ENCODE measurements at regions not wholly inside any gene's neighbourhood (a gene's known extent, or its start where the extent isn't known, plus 50 kb on each side); places are given as distances from the start of the nearest gene placed in this dataset.

GRCh38 chr4:111652986-111653385, 492.3 kb upstream of the FAM241A start:
- no peak for TF ChIP-seq CTCF (IDR thresholded peaks at IDR 0.05)
- no peak for TF ChIP-seq POLR2A (IDR thresholded peaks at IDR 0.05)
- no peak for TF ChIP-seq EP300 (IDR thresholded peaks at IDR 0.05)
